Activated naive CD8-positive, alpha-beta T cell (primary cell): ENCODE measurements at regions not wholly inside any gene's neighbourhood (a gene's known extent, or its start where the extent isn't known, plus 50 kb on each side); places are given as distances from the start of the nearest gene placed in this dataset.

Experiments used
- H3K27ac Mint-ChIP-seq: one replicate; pipeline ENCODE4 v1.8.0; 2021; ENCODE audit warnings: mixed read lengths
- H3K27me3 Mint-ChIP-seq: one replicate; pipeline ENCODE4 v1.8.0; 2021; ENCODE audit warnings: mixed read lengths
- H3K36me3 Mint-ChIP-seq: one replicate; pipeline ENCODE4 v1.8.0; 2021; ENCODE audit warnings: mixed read lengths
- H3K4me1 Mint-ChIP-seq: one replicate; pipeline ENCODE4 v1.8.0; 2021; ENCODE audit warnings: low read depth, mixed read lengths
- H3K4me3 Mint-ChIP-seq: one replicate; pipeline ENCODE4 v1.8.0; 2021; ENCODE audit warnings: mild to moderate bottlenecking, mixed read lengths
- H3K9me3 Mint-ChIP-seq: one replicate; pipeline ENCODE4 v1.8.0; 2021; ENCODE audit warnings: low read depth, mixed read lengths

DNA sequence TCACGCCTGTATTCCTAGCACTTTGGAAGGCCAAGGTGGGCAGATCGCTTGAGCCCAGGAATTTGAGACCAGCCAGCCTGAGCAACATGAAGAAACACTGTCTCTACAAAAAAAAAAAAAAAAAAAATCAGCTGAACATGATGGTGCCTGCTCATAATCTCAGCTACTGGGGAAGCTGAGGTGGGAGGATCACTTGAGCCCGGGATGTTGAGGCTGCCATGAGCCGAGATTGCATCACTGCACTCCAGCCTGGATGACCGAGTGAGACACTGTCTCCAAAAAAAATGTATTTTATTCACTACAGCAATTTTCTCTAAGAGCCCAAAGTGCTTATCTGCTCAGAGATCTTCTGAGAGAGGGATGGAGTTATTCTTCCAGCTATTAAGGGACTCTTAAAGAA, 215.8 kb upstream of the PPP3CA start:
- Mint-ChIP-seq H3K4me1 (no peaks in the 10 kb centered on the region), H3K4me3 (no peak overlapping the region)

DNA sequence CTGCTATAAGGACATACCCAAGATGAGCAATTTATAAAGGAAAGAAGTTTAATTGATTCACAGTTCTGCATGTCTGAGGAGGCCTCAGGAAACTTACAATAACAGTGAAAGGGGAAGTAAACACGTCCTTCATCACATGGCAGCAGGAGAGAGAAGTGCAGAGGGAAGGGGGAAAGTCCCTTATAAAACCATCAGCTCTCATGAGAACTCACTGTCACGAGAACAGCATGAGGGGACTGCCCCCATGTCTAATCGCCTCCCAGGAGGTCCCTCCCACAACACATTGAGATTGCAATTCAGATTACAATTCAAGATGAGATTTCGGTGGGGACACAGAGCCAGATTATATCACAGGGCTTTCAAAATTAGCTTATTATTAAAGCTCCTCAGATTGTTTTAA, 209.5 kb upstream of the PPP3CA start:
- Mint-ChIP-seq H3K36me3 (peaks cover 6% of the 10 kb centered on the region), H3K27ac (no peak overlapping the region), H3K27me3 (peaks cover 7% of the 10 kb centered on the region), H3K4me1 (peaks cover 2% of the 10 kb centered on the region), H3K4me3 (no peak overlapping the region), H3K9me3 (peaks cover 10% of the 10 kb centered on the region)

More for the DNA sequence above, 215.8 kb upstream of the PPP3CA start:
- H3K36me3 Mint-ChIP-seq: peaks cover 3% of the 10 kb centered on the region
- peaks cover 3% of the 10 kb centered on the region for H3K27me3 Mint-ChIP-seq
- H3K27ac Mint-ChIP-seq: no peak overlapping the region
- peaks cover 16% of the 10 kb centered on the region for H3K9me3 Mint-ChIP-seq

DNA sequence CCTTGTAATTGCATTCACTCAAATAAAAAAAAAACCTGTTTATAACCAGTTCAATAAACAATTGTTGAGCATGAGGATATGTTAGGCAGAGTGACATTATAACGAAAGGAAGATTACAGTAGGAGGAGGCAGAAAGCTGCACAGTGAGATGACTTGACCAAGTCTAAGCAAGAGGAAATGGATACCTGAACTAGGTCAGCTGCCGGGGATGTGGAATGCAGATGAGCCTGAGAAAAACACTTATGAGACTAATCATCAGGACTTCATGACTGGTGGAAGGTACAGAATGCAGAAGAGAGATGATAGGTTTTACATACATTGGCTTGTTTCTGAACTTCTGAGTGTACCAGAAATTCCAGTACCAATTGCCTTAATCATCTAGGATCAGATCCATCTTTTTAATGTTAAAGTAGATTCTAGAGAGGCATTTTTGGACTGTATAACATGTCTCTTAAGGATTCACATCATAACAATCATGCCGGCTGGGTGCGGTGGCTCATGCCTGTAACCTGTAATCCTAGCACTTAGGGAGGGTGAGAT, 208.1 kb upstream of the PPP3CA start:
- peaks cover 2% of the 10 kb centered on the region for H3K4me1 Mint-ChIP-seq
- H3K27ac Mint-ChIP-seq: no peak overlapping the region
- H3K9me3 Mint-ChIP-seq: peaks cover 10% of the 10 kb centered on the region
- H3K4me3 Mint-ChIP-seq: no peak overlapping the region
- H3K36me3 Mint-ChIP-seq: peaks cover 6% of the 10 kb centered on the region
- H3K27me3 Mint-ChIP-seq: peaks cover 11% of the 10 kb centered on the region

DNA sequence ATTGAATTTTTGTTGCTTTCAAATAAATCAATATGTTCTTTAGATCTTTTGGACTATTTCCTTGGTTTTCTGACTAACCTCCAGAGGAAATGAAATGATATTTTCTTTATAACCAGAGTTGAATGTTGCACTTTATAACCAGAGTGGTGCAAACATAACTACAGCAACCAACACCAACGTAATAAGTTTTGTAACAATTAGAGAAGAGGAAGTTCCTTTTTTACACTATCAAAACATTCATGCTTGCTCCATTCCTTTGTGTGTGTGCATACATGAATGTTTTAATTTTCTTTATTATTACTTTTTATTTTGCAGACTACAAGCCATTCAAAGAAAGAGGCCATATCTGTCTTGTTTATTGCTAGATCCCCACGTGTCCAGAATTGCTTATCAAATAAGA, 193.0 kb upstream of the PPP3CA start:
- H3K27ac Mint-ChIP-seq: no peak overlapping the region
- no peak overlapping the region for H3K4me3 Mint-ChIP-seq
- H3K36me3 Mint-ChIP-seq: no peaks in the 10 kb centered on the region
- no peaks in the 10 kb centered on the region for H3K4me1 Mint-ChIP-seq
- H3K27me3 Mint-ChIP-seq: peaks cover 8% of the 10 kb centered on the region
- peaks cover 4% of the 10 kb centered on the region for H3K9me3 Mint-ChIP-seq

DNA sequence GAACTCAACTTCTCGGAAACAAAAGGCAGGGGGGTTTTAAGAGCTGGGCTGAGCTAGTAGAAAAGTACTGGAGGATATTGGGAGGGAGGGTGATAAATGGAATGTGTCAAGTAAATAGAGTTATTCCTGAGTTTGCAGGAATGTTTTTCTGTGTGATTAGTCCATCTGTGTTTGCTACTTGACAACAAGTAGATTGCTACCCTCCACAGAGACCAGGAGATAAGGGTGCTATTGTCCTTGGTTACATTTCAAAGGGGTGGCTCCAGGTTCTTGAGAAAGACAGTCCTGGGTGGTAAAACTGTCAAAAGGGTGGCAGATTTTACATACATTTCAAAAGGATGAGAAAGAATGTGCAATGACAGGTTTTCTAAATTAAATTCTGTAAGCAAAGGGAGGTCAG, 181.2 kb upstream of the PPP3CA start:
- Mint-ChIP-seq H3K9me3 (peaks cover 3% of the 10 kb centered on the region), H3K36me3 (peaks cover 2% of the 10 kb centered on the region), H3K27me3 (peaks cover 24% of the 10 kb centered on the region)

DNA sequence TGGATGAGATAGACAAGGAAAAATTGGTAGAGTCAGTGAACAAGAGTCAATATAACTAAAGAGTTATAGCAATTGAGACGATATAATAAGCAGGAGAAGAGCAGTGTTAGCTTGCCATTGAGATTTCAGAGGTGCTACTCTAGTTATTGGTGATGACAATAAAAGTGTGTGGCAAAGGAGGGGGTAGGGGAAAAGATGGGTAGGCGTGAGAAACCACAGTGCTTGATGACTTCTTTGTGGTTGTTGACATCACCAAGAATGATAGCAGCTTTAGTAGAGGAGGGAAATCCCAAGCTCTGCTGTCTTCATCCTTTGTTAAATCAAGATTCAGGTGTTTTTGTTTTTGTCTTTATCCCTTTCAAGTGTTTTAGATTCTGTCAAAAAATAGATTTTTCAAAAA, 179.9 kb upstream of the PPP3CA start:
- H3K9me3 Mint-ChIP-seq: peaks cover 3% of the 10 kb centered on the region
- peaks cover 23% of the 10 kb centered on the region for H3K27me3 Mint-ChIP-seq
- no peak overlapping the region for H3K27ac Mint-ChIP-seq
- H3K4me3 Mint-ChIP-seq: peak overlapping the region; percentile 46
- peaks cover 19% of the 10 kb centered on the region for H3K4me1 Mint-ChIP-seq
- H3K36me3 Mint-ChIP-seq: peaks cover 2% of the 10 kb centered on the region

More for the DNA sequence above, 181.2 kb upstream of the PPP3CA start:
- Mint-ChIP-seq H3K27ac (no peak overlapping the region), H3K4me3 (no peak overlapping the region), H3K4me1 (peaks cover 19% of the 10 kb centered on the region)

DNA sequence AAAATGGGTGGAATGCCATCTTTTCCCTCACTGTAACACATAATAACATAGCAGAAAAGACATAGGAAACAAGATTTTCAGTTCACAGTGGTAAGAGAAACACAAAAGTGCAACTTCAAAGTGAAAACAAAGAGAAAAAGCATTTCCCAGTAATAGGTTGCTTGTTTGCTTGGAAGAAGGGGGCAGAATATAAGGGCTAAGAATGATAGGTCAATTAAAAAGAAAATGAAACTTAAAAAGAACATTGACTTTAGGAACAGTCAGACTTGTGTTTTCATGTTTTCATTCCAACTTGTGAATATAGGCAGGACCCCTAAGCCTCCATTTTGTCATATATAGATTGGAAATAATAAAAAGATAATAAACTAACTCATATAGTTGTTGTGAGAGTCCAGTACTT, 168.2 kb upstream of the PPP3CA start:
- no peaks in the 10 kb centered on the region for H3K9me3 Mint-ChIP-seq
- peaks cover 13% of the 10 kb centered on the region for H3K27me3 Mint-ChIP-seq
- no peak overlapping the region for H3K27ac Mint-ChIP-seq
- no peaks in the 10 kb centered on the region for H3K4me1 Mint-ChIP-seq
- no peaks in the 10 kb centered on the region for H3K36me3 Mint-ChIP-seq
- H3K4me3 Mint-ChIP-seq: no peak overlapping the region

DNA sequence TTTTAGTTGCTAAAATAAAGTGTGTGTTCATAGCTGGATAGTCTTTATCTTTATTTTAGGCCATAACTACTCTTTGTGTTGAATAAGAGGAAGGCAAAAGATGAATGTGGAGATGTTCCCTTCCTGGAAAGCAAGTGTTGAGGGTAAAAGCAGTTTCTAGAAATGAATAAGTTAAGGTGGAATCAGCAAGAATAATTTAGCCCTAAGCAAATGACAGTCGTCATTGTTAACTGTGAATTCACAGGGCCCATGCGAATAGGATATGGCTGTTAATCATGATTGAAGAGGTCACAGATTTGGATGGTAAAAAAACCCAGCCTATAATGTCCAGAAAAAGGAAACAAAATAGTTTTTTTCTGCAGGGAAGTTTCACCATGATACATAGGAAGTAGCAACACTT, 167.8 kb upstream of the PPP3CA start:
- peaks cover 12% of the 10 kb centered on the region for H3K27me3 Mint-ChIP-seq
- no peaks in the 10 kb centered on the region for H3K9me3 Mint-ChIP-seq
- H3K27ac Mint-ChIP-seq: no peak overlapping the region
- H3K4me3 Mint-ChIP-seq: no peak overlapping the region
- no peaks in the 10 kb centered on the region for H3K36me3 Mint-ChIP-seq
- no peaks in the 10 kb centered on the region for H3K4me1 Mint-ChIP-seq

DNA sequence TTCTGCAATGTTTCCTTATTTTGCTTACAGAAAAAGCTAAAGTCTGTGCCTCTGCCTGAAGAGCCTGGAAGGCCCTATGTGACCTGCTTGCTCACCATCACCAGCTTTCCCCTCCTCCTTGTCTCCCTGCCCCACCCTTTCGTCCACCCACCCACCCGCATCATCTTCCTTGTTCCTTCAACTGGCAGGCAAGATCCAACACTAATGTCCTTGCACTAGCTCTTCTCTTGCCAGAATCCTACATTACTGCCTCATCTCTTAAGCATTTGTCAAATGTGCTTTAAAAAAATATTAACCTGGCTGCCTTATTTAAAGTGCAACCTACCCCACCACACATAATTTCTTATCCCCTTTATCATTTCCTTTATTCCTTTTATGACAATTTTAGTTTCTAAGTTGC, 165.1 kb upstream of the PPP3CA start:
- Mint-ChIP-seq H3K4me1 (no peaks in the 10 kb centered on the region), H3K27ac (no peak overlapping the region), H3K4me3 (no peak overlapping the region), H3K36me3 (no peaks in the 10 kb centered on the region), H3K9me3 (no peaks in the 10 kb centered on the region), H3K27me3 (peaks cover 8% of the 10 kb centered on the region)

DNA sequence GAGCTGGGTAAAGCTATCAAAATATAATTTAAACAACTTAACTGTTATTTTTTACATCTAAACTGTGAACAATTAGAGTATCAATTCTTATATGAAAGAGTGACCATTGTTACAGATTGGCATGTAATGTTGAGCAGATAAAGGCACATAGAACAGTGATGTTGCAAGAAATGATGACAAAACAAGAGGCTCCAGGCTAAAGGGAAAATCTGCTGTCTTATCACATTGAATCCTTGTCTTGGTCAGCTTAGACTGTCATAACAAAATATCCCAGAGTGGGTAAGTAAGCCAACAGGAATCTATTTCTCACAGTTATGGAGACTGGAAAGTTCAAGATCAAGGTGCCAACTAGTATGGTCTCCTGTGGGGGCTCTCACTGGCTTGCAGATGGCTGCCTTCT, 154.1 kb upstream of the PPP3CA start:
- H3K4me1 Mint-ChIP-seq: no peaks in the 10 kb centered on the region
- no peak overlapping the region for H3K4me3 Mint-ChIP-seq
- no peak overlapping the region for H3K27ac Mint-ChIP-seq
- no peaks in the 10 kb centered on the region for H3K9me3 Mint-ChIP-seq
- no peaks in the 10 kb centered on the region for H3K36me3 Mint-ChIP-seq
- peaks cover 2% of the 10 kb centered on the region for H3K27me3 Mint-ChIP-seq

DNA sequence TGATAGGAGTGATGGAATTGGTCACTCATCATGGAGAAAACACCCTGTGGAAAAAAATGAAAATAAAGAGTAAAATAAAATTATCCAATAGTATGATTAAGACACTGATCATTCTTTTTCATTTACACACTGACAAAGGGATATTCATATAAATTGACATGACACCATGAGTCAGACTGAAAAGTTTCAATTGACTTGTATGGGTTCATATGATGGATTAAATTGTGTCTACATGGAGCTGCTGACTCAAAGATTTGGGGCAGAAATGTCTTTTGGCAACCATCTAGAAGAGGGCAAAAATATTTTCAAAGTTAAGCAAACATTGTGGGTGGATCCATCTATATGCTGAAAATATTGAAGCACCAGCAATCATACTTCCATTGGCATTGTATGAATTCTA, 153.4 kb upstream of the PPP3CA start:
- Mint-ChIP-seq H3K4me3 (no peak overlapping the region), H3K27me3 (peaks cover 2% of the 10 kb centered on the region), H3K36me3 (no peaks in the 10 kb centered on the region), H3K9me3 (no peaks in the 10 kb centered on the region), H3K27ac (no peak overlapping the region), H3K4me1 (no peaks in the 10 kb centered on the region)

DNA sequence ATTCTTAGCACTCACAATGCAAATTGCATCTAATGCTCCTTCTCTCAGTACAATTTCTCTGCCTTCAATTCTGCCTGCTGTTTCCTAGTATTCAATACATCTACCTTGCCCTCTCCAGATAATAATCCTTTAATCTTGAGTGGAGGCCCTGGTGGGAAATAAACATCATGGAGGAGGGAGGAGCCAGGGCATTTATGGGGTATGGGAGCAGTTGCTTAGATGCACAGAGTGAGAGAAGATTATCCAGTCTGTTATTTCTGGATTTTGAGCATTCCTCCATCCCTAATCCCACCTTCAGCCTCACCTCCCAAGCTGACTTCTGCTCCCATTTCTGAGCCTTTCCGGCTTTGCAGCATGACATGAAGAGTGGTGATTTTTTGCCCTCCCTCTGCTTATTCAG, 127.9 kb upstream of the PPP3CA start:
- H3K4me3 Mint-ChIP-seq: no peak overlapping the region
- H3K4me1 Mint-ChIP-seq: no peaks in the 10 kb centered on the region
- H3K27me3 Mint-ChIP-seq: peaks cover 4% of the 10 kb centered on the region
- H3K36me3 Mint-ChIP-seq: no peaks in the 10 kb centered on the region
- H3K27ac Mint-ChIP-seq: no peak overlapping the region
- H3K9me3 Mint-ChIP-seq: no peaks in the 10 kb centered on the region

DNA sequence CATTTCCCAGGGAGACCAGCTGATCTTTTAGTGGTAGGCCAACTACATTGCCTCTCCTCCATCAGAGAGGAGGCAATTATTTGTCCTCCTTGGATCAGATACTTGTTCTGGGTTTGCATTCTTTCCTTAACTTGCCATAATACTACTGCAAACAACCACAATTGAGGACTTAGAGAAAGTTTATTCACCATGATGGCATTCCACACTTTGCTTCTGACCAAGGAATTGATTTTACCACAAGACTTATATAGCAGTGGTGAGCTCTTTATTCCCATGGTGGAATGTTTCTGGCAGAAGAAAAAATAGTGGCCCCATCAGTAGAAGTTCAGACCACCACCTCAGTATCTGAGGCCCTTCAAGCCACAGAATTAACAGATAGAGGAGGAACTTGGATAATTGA, 123.9 kb upstream of the PPP3CA start:
- H3K27me3 Mint-ChIP-seq: peaks cover 9% of the 10 kb centered on the region
- H3K4me3 Mint-ChIP-seq: no peak overlapping the region
- no peaks in the 10 kb centered on the region for H3K4me1 Mint-ChIP-seq
- H3K9me3 Mint-ChIP-seq: no peaks in the 10 kb centered on the region
- no peaks in the 10 kb centered on the region for H3K36me3 Mint-ChIP-seq
- H3K27ac Mint-ChIP-seq: no peak overlapping the region

DNA sequence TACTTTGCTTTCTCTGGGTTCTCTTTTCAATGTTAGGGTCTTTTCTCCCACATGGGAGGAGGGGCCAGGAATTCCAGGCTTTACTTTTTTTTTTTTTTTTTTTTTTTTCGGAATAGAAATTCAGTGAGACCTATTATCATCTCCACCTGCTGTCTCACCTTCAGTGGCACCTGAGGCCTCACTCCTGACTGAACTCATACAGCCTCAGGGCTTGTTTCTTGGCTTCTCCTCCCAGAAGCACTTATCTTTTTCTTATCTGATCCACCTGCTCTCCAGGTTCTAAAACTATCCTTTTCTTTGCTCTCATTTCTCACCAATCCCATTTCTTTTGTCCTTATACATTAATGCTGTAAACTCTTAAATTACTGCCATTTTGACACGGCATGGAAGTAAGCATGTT, 117.3 kb upstream of the PPP3CA start:
- Mint-ChIP-seq H3K9me3 (peaks cover 4% of the 10 kb centered on the region), H3K27ac (no peak overlapping the region), H3K4me1 (no peaks in the 10 kb centered on the region), H3K36me3 (peaks cover 2% of the 10 kb centered on the region), H3K4me3 (no peak overlapping the region), H3K27me3 (peaks cover 13% of the 10 kb centered on the region)

DNA sequence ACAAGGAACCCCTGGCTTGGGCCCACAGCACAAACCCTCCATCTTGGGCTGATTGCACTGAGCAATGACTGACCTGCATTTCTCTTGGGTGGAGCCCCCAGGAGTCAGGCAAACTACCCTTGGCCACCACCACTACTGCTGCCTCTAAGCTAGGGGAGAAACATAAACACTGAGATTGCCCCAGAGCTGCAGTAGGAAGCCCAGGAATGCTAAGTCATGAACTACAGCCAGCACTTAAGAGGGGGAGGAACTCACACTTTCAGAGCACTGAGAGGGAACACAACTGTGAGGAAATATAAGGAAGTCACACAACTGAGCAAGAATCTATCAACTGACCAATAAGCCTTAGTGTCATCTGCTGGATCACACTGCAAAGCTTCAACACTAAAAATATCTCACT, 111.6 kb upstream of the PPP3CA start:
- Mint-ChIP-seq H3K9me3 (peaks cover 7% of the 10 kb centered on the region), H3K27me3 (peaks cover 13% of the 10 kb centered on the region), H3K4me3 (no peak overlapping the region)

DNA sequence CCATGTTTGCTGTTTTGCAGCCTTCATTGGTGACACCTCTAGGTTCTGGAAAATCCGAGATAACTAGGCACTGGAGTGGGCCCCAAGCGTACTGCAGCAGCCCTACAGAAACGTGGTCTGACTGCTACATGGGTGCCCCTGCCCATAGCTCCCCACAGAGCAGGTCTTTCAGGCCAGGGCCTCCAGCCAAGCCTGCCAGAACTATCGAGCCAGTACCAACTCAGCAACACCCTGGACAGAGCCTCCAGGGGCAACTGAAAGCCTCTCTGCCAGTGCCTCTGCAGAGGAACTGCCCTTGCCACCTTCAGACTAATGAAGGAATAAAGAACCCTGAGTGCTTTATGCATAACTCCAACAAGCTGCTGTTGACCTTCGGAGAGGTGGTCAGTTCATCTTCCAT, 111.1 kb upstream of the PPP3CA start:
- Mint-ChIP-seq H3K36me3 (peaks cover 2% of the 10 kb centered on the region), H3K9me3 (peaks cover 7% of the 10 kb centered on the region), H3K27ac (no peak overlapping the region), H3K4me3 (no peak overlapping the region), H3K27me3 (peaks cover 13% of the 10 kb centered on the region), H3K4me1 (no peaks in the 10 kb centered on the region)

More for the DNA sequence above, 111.6 kb upstream of the PPP3CA start:
- Mint-ChIP-seq H3K36me3 (peaks cover 2% of the 10 kb centered on the region), H3K27ac (no peak overlapping the region), H3K4me1 (no peaks in the 10 kb centered on the region)
